NCI-H345 treated with DMSO at 0.1 percent for 48 hours (cell line): ENCODE measurements at regions not wholly inside any gene's neighbourhood (a gene's known extent, or its start where the extent isn't known, plus 50 kb on each side); places are given as distances from the start of the nearest gene placed in this dataset.

ENCODE experiments used
- DNase-seq: peaks from one replicate; lab custom pipeline; 2025; ENCODE audit not compliant: unreplicated experiment; lab: John Stamatoyannopoulos, UW

DNA sequence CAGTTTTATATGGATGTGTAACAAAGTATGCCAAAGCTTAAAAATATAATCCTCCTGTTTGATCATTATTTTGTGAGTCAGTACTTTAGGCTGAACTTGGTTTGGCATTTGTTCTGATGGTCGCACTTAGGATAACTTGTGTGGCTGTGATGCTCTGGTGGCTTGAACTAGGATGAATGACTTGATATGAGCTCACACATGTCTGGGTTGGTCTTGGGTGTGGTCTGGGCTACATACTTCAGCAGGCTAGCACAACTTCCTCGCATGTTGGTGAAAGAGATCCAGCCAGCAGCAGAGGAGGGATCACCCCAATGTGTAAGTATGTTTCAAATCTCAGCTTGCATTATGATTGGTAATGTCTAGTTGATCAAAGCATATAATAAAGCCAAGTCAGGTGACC, 969.1 kb upstream of the PCDH9 start:
- no peak for DNase-seq

DNA sequence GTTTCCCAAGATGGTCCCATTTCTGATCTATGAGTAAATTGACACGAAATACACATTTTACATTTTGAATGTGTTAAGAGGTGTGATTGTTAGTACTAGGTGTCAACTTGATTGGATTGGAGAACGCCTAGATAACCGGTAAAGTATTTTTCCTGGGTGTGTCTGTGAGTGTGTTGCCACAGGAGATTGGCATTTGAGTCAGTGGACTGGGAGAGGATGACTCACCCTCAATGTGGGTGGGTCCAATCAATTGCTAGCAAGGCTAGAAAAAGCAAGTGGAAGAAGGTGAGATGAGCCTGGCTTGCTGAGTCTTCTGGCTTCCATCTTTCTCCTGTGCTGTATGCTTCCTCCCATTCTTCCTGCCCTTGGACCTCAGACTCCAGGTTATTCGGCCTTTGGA, 960.7 kb upstream of the PCDH9 start:
- DNase-seq = no peak

DNA sequence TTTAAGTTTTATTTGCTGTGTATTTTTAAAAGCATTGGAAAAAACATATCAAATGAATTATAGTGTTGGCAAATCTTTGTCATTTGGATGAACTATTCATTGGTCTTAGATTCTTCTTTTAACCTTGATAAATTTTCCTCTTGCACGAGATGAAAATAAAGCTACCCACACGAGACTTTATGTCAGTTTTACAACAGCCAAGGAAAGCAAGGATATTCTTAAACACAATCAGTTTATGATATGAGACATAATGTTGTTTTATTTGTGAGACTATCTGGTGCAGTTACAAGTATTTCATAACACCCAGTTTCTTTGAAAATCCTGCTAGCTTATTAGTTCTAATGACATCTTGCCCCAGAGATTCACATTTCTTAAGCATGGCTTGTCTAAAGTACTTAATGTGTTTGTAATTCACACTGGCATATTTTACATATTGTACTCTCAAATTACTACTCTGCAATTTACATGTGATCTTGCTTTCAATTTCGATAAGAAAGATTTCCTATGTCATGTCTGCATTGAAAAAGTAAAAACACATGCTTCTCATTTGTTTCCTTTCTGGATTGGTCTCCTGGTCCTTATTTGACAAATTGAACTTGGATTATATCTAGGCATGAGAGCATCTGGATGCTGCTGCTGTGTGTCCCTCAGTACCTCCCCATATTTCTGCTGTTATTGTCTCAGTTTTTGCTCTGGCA, 955.5 kb upstream of the PCDH9 start:
- DNase-seq = no peak

DNA sequence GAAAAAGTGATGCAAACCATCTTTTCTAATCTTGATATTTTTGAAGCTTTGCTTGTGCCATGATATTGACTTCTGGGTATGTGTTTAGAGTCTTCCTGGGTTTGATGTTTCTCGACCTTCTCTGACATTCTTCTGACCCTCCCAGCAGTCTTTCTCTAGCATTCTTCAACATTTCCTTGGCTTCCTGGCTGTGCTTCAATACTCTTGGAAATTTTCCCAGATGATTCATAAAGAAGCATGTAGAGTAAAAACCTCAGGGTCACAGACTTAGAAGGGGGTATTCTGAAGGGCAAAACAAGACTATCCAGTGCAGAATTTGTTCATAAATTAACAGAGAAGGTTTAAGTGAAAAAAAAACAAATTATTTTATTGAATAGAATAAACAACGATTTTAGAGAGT, 946.3 kb upstream of the PCDH9 start:
- no peak for DNase-seq

DNA sequence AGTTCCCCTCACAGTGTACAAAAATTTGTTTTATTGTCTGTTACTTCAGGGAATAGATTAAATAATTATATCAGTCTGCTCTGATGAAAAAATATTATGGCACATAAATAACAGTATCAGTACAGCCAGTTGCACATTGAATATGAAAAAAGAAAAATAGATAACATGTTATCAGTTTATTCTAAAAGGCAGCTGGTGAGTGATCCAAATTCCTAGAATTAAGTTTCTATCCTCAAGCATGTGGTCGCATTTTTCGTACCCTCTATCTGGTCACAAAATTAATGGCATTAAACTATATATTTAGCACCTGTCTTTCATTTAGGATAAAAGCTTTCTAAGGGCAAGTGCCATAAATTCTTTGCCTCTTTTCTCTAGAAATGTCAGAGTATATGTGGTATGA, 944.8 kb upstream of the PCDH9 start:
- DNase-seq = no peak

DNA sequence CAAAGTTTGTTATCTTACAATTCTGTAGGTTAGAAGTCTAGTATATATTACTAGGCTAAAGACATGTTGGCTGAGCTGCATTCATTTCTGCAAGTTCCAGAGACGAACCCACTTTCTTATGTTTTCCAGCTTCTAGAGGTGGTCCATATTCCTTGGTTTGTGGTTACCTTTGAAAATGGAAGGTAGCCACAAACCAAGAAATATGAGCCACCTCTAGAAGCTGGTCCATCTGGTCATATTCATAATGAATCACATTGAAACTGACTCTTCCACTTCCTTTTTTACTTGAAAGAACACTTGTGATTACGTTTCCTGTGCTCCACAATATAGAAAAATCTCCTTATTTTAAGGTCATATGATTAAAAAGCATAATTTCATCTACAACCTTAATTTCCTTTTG, 943.0 kb upstream of the PCDH9 start:
- DNase-seq = no peak

DNA sequence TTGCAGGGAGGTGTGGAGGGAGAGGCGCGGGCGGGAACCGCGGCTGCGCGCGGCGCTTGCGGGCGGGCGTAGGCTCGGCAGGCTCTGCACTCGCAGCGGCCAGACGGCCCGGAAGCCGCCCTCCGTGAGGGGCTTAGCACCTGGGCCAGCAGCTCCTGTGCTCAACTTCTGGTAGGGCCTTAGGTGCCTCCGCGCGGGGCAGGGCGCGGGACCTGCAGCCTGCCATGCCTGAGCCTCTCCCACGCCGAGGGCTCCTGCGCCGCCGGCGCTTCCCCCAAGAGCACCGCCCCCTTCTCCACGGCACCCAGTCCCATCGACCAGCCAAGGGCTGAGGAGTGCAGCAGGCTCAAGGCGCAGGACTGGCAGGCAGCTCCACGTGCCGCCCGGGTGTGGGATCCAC, 940.8 kb upstream of the PCDH9 start:
- DNase-seq = no peak

DNA sequence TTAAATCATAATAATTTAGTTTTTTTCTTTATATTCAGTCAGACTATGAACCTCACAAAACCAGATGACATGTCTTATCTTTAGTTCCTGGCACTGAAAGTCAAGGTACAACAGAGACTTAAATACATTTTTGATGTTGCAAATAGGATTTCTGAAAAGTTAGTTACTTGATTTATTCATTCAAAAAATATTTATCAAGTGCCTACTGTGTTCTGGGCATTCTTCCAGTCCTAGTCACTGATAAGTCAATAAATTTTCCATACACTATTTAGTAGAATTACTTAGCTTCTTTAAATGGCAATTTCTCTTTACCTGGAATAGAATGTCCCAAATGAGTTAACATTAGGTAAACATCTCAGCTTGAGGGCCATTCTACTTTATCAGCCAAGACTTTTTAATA, 938.3 kb upstream of the PCDH9 start:
- DNase-seq = no peak

DNA sequence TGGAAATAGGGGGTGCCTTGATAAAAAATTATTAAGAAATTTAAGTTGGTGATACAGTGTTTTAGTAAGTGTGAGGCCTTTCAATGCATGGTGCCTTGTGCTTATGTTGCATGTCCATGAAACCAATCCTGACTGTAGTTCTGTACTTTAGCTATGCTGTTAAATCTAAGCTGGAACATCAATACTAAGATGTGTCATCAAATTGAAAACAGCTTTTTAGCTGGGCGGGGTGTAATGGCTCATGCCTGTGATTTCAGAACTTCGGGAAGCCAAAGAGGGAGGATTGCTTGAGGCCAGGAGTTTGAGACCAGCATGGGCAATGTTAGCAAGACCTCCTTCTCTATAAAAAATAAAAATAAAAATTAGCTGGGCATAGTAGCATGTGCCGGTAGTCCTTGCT, 930.3 kb upstream of the PCDH9 start:
- no peak for DNase-seq

DNA sequence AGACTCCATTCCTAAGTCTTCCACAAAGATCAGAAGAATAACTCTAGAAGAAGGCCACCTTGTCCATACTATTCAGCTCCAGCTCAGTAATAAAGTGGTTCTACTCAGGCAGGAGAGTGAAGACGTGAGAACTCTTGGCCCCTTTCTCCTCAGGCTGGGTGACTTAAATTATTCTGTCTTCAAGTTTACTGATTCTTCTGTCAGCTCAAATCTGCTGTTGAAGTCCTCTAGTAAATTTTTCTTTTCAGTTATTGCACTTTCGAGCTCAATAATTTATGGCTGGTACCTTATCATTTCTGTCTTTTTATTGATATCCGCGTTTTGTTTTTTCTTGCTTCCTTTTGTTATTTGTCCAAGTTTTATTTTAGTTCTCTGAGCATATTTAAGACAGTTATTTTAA, 922.3 kb upstream of the PCDH9 start:
- DNase-seq = no peak

DNA sequence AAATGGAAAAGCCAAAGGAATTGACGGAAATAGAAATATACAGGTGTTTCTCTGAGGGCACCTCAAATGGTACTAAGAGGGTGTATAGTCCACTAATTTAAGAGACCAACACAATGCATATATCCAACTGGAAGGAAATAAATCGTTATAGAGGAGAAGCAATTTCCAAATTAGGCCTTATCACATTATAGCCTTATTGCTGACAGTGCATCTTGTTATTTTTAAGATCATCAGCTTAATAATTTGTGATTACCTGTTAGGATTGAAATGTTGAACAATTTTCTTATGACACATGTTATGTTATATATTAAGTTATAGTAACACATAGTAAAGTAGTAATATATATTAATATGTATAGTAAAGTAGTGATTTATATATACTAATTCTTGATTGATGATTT, 915.7 kb upstream of the PCDH9 start:
- DNase-seq = no peak

DNA sequence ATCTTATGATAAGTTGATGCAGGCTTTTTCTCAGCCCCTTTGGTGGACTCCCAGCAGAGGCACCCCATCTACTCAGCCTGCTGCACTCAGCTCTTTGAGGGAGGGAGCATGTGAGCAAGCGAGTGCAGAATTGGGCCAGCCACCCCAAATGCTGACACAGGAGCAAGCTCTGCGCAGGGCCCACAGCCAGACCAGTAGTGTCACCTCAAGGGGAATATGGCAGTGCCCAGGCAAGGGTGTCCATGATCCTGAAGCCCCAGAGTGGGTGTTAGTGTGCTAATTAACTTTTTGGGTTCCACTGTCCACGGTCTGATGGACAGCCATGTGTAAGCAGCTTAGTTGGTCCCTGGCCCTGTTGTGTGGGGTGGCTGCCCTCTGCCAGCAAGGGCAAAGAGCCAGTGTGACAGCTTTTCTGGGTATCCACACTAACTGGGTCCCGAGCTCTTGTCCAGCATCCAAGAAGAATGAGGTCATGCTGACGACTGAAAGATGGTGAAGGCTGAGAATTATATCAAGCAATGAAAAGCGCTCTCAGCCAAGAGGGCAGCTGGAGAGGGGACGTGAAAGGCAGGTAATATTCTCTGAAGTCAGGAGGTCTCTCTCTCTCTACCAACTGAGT, 898.3 kb upstream of the PCDH9 start:
- no peak for DNase-seq

DNA sequence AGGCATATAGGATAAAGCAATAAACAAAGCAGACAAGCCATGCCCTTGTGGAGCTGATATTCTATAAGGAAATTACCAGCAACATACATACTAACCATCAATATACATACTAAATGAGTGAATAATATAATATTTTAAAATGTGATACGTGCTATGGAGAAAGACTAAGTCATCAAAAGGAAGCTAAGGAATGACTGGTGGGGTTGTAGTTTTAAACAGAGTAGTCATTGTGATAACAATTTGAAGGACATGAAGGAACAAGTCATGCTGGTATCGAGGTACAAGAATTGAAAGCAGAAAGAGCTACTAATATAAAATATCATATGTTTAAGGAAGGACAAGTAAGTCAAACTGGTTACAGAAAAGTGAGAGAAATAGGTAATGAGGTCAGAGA, 894.9 kb upstream of the PCDH9 start:
- DNase-seq = no peak

DNA sequence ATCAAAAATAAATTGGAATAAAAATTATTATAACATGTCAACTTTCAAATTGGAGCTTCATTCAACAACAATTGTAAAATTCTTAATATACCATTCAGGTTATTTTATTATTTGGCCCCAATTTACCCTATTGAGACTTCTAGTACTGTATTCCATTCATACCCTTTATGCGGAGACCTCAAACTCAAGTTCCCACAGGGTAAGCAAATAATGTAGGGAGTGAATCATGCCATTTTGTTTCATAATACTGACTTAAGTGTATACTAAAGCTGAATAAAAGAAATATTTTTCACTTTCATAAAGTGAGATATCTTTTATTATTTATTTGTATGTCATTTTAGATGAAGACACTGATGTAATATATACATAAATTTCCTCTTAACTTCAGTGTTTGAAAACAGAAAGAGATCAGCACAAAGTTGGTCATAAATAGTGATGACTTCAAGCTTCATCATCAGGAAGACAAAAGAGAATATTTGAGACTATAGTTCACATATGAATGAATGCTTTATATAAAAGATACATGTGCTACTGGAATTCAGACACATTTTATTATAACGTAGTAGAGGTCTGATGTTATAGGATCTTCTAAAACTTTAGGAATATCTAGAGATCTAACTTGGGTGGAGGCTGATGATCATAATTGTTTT, 894.4 kb upstream of the PCDH9 start:
- no peak for DNase-seq

DNA sequence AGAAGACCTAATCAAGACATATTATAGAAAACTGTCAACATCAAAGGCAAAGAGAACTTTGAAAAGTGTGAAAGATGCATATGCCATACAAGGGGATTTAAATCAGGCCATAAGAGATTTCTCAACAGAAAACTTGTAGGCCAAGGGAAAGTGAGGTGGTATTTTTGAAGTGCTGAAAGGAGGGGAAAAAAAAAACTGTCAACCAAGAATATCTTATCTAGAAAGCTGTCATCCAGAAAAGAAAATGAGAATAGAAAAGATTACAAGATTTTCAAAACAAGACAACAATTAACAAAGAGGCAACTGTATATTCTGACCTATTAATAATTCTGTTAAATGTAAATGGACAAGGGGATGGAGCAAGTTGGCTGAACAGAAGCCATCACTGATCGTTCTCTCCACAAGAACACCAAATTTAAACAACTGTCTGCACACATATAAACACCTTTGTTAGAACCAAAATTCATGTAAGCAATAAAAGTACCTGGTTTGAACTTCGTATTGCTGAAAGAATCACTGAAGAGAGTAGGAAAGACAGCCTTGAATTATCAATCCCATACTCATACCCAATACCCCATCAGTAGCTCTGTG, 880.1 kb upstream of the PCDH9 start:
- DNase-seq = no peak

DNA sequence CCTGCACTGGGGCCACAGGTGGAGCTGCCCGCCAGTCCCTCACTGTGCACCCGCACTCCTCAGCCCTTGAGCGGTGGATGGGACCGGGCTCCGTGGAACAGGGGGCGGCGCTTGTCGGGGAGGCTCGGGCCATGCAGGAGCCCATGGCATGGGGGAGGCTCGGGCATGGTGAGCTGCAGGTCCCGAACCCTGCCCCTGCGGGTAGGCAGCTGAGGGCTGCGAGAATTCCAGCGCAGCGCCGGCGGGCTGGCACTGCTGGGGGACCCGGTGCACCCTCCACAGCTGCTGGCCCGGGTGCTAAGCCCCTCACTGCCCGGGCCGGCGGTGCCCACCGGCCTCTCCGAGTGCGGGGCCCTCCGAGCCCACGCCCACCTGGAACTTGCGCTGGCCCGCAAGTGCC, 877.5 kb upstream of the PCDH9 start:
- no peak for DNase-seq

DNA sequence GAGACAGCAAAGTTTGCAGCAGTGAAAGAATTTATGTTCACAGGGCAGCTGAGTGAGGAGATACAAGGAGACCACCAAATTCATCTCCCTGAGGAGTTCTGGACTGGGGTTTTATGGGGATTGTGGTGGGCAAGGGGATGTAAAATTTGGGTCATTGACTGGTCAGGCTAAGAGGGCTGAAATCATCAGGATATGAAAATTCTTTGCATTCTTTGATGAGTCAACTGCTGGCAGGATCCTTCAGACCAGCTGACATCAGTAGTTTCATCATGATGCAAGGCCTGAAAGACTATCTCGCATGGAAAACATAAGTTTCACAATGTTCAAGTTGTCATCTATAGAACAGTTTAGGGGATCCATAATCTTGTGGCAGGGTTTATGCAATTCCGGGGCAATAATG, 869.5 kb upstream of the PCDH9 start:
- no peak for DNase-seq

DNA sequence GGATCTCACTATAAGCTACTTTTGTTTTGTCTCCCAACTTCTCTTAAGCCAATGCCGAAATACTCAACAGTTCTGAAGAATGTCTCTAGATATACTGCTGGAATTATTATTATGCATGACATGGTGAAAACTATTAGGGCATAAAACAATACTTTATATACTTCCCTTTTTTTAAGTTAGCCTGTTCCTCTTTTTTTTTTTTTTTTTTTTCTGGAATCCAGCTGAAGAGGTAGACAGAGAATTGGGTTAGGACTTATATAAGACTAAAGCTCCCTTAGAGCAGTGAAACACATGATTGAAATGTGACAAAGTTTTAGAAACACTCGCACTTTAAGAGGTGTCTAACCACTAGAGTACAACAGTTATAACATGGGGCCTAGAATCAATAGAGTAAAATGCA, 850.9 kb upstream of the PCDH9 start:
- no peak for DNase-seq

DNA sequence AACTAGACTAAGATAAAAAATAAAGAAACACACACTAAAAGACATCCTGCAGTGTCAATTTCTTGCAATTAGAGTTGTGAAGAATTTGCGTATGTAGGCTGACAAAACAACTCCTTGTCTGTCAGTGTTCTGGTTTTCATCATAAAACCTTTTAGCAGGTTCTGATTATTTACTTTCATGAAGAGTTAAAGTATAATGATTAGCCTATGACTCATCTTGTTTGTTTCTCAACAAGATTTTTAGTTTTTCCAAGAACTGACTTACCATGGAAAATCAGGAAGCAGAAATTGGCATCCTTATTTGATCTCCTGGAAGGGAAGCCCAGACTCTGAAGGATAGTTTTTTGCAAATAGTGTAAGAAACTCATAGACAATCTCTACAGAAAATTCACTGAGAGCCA, 848.7 kb upstream of the PCDH9 start:
- no peak for DNase-seq

DNA sequence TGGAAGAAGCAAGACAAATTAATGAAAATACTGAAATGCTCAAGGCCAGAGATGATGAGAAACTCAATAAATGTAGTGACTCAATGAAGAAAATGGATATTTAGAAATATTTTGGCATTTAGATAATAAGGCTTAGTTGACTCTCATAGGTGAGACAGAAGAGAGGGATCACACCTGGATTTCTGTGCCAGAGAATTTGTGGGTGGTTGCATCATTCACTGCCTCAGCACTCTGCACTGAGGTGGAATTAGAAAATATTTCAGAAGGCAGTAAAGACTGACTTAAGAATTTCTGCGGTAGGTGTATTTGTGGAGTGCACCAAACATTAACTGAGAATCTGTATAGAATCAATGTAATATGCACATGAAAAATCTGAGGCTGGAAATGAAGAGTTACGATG, 848.3 kb upstream of the PCDH9 start:
- no peak for DNase-seq

DNA sequence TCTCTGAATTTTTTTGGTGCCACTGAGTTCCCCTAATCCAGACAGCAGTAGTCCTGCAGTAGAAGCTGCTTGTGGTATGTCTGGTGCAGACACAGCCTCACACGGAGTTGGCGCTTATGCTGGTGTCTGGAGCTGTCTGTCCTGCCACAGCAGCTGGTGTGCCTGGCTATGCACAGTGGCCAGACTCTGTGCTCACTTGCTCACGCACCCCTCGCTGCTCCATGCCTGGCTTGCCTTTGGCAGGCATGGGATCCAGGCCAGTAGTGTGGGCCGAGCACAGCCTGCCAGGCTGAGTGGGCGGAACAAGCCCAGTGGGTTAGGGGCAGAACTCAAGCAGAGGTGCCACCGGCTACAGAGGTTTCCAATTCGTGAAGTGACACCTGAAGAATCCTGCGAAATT, 845.9 kb upstream of the PCDH9 start:
- no peak for DNase-seq

DNA sequence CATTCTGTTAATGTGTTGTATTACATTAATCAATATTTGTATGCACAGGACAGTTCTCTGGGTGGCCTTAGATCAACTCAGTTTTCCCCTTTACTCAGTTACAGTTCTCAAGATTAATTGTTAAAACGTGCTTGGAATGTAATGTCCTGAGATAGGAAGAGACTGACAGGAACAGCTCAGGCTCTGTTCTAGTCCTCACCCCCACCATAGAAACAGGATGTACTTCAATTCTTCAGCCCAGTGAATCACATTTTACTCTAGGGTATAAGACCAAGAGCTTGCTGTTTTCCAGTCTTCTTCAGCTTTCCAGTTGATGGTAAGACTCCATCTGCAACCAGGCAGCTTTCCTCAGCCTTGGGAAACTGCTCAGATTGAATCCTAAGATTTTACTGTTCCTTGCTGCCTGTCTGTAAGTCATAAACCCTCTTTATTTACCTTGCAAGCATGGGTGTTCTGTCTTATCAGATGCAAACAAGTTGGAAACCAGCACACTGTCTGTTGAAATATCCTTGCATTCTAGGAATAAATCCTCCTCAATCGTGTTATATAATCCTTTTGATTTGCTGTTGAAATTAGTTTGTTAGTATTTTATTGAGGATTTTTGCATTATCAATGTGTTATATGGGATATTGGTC, 836.9 kb upstream of the PCDH9 start:
- no peak for DNase-seq
